Subcutaneous abdominal adipose tissue (tissue), 5 donors: ENCODE measurements at regions not wholly inside any gene's neighbourhood (a gene's known extent, or its start where the extent isn't known, plus 50 kb on each side); places are given as distances from the start of the nearest gene placed in this dataset.

ENCODE experiments used
- H3K27ac ChIP-seq: one replicate; pipeline ENCODE4 v1.7.0; 2013; ENCODE audit warnings: low read depth, mild to moderate bottlenecking, inconsistent platforms, low read length, moderate library complexity
- H3K27me3 ChIP-seq, 5 donors: one replicate each; pipeline ENCODE4 v1.7.0; 2013; ENCODE audit warnings: low read length in 5 of 5, inconsistent platforms in 1 of 5; ENCODE audit not compliant: control insufficient read depth in 5 of 5, insufficient read depth in 4 of 5
- H3K36me3 ChIP-seq, 5 donors: one replicate each; pipeline ENCODE4 v1.7.0; 2013; ENCODE audit warnings: low read length in 5 of 5; ENCODE audit not compliant: control insufficient read depth in 5 of 5, insufficient read depth in 5 of 5
- H3K4me1 ChIP-seq, 5 donors: one replicate each; pipeline ENCODE4 v1.7.0; 2013; ENCODE audit warnings: low read length in 5 of 5, mild to moderate bottlenecking in 3 of 5, moderate library complexity in 1 of 5; ENCODE audit not compliant: control insufficient read depth in 5 of 5, insufficient read depth in 5 of 5
- H3K4me3 ChIP-seq, 5 donors: one replicate each; pipeline ENCODE4 v1.7.0; 2013; ENCODE audit warnings: low read length in 5 of 5, low read depth in 1 of 5
- H3K9ac ChIP-seq, 5 donors: one replicate each; pipeline ENCODE4 v1.7.0; 2013; ENCODE audit warnings: low read length in 5 of 5, mild to moderate bottlenecking in 4 of 5, moderate library complexity in 3 of 5
- H3K9me3 ChIP-seq, 5 donors: one replicate each; pipeline ENCODE4 v1.7.0; 2013; ENCODE audit warnings: low read length in 5 of 5; ENCODE audit not compliant: control insufficient read depth in 5 of 5
- donor health status: healthy.
- donor health status: healthy.
- donor health status: healthy.
- donor health status: healthy.
- donor health status: healthy.

- Histone ChIP-seq H3K9ac (no peak overlapping the region), H3K4me3 (no peak overlapping the region), H3K36me3 (no peaks in the 10 kb centered on the region), H3K27me3 (no peaks in the 10 kb centered on the region), H3K4me1 (peaks cover 0 to 8% (median 0%) of the 10 kb centered on the region in 5 donors), H3K9me3 (no peaks in the 10 kb centered on the region), H3K27ac (no peak overlapping the region)
Observed at GRCh38 chr9:78383130-78383529, 86.2 kb downstream of the PSAT1 start.

- Histone ChIP-seq H3K9me3 (no peaks in the 10 kb centered on the region), H3K27me3 (no peaks in the 10 kb centered on the region), H3K36me3 (no peaks in the 10 kb centered on the region), H3K9ac (no peak overlapping the region), H3K27ac (no peak overlapping the region), H3K4me1 (peaks cover 0 to 8% (median 0%) of the 10 kb centered on the region in 5 donors), H3K4me3 (no peak overlapping the region)
Observed at GRCh38 chr9:78386348-78386747, 89.4 kb downstream of the PSAT1 start.

GRCh38 chr9:78386773-78387172 is 89.8 kb downstream of the PSAT1 start:
- Histone ChIP-seq H3K27ac (no peak overlapping the region), H3K9ac (no peak overlapping the region), H3K9me3 (no peaks in the 10 kb centered on the region), H3K27me3 (no peaks in the 10 kb centered on the region), H3K36me3 (no peaks in the 10 kb centered on the region), H3K4me3 (no peak overlapping the region), H3K4me1 (peaks cover 0 to 8% (median 0%) of the 10 kb centered on the region in 5 donors)

- no peak overlapping the region for H3K4me3 ChIP-seq
- H3K27ac ChIP-seq: no peak overlapping the region
- peaks cover 0 to 13% (median 9%) of the 10 kb centered on the region in 5 donors for H3K9me3 ChIP-seq
- peaks cover 0 to 3% (median 0%) of the 10 kb centered on the region in 5 donors for H3K27me3 ChIP-seq
- H3K9ac ChIP-seq: no peak overlapping the region
- H3K36me3 ChIP-seq: no peaks in the 10 kb centered on the region
- H3K4me1 ChIP-seq: no peaks in the 10 kb centered on the region
Observed at GRCh38 chr9:78393340-78393739, 96.4 kb downstream of the PSAT1 start.

GRCh38 chr9:78393932-78394331 is 97.0 kb downstream of the PSAT1 start:
- no peaks in the 10 kb centered on the region for H3K36me3 ChIP-seq
- H3K4me3 ChIP-seq: no peak overlapping the region
- peaks cover 0 to 13% (median 9%) of the 10 kb centered on the region in 5 donors for H3K9me3 ChIP-seq
- no peak overlapping the region for H3K9ac ChIP-seq
- no peak overlapping the region for H3K27ac ChIP-seq
- no peaks in the 10 kb centered on the region for H3K4me1 ChIP-seq
- peaks cover 0 to 3% (median 2%) of the 10 kb centered on the region in 5 donors for H3K27me3 ChIP-seq

- H3K27ac ChIP-seq: no peak overlapping the region
- H3K27me3 ChIP-seq: peaks cover 0 to 3% (median 2%) of the 10 kb centered on the region in 5 donors
- H3K4me1 ChIP-seq: no peaks in the 10 kb centered on the region
- H3K9ac ChIP-seq: no peak overlapping the region
- no peak overlapping the region for H3K4me3 ChIP-seq
- peaks cover 0 to 13% (median 9%) of the 10 kb centered on the region in 5 donors for H3K9me3 ChIP-seq
- H3K36me3 ChIP-seq: no peaks in the 10 kb centered on the region
Observed at GRCh38 chr9:78396087-78396486, 99.2 kb downstream of the PSAT1 start.

- Histone ChIP-seq H3K27me3 (peaks cover 0 to 3% (median 2%) of the 10 kb centered on the region in 5 donors), H3K9ac (no peak overlapping the region), H3K4me3 (no peak overlapping the region), H3K9me3 (peaks cover 0 to 13% (median 9%) of the 10 kb centered on the region in 5 donors), H3K4me1 (no peaks in the 10 kb centered on the region), H3K27ac (no peak overlapping the region), H3K36me3 (no peaks in the 10 kb centered on the region)
Observed at GRCh38 chr9:78397045-78397444, 100.1 kb downstream of the PSAT1 start.

GRCh38 chr9:78397454-78397853 is 100.5 kb downstream of the PSAT1 start:
- H3K27ac ChIP-seq: no peak overlapping the region
- H3K9ac ChIP-seq: no peak overlapping the region
- no peaks in the 10 kb centered on the region for H3K4me1 ChIP-seq
- H3K9me3 ChIP-seq: peaks cover 0 to 13% (median 9%) of the 10 kb centered on the region in 5 donors
- H3K36me3 ChIP-seq: no peaks in the 10 kb centered on the region
- peaks cover 0 to 3% (median 2%) of the 10 kb centered on the region in 5 donors for H3K27me3 ChIP-seq
- H3K4me3 ChIP-seq: no peak overlapping the region

- H3K9me3 ChIP-seq: peaks cover 0 to 13% (median 9%) of the 10 kb centered on the region in 5 donors
- no peak overlapping the region for H3K4me3 ChIP-seq
- no peaks in the 10 kb centered on the region for H3K4me1 ChIP-seq
- no peaks in the 10 kb centered on the region for H3K36me3 ChIP-seq
- H3K27ac ChIP-seq: no peak overlapping the region
- H3K27me3 ChIP-seq: peaks cover 0 to 6% (median 2%) of the 10 kb centered on the region in 5 donors
- no peak overlapping the region for H3K9ac ChIP-seq
Observed at GRCh38 chr9:78399153-78399552, 102.2 kb downstream of the PSAT1 start.

GRCh38 chr9:78400496-78400895 is 103.6 kb downstream of the PSAT1 start:
- Histone ChIP-seq H3K27me3 (peaks cover 0 to 6% (median 2%) of the 10 kb centered on the region in 5 donors), H3K27ac (no peak overlapping the region), H3K9me3 (peaks cover 0 to 3% (median 0%) of the 10 kb centered on the region in 5 donors), H3K4me3 (no peak overlapping the region), H3K9ac (no peak overlapping the region), H3K4me1 (no peaks in the 10 kb centered on the region), H3K36me3 (no peaks in the 10 kb centered on the region)
